ENCODE measurements at regions not wholly inside any gene's neighbourhood (a gene's known extent, or its start where the extent isn't known, plus 50 kb on each side); places are given as distances from the start of the nearest gene placed in this dataset.

GRCh38 chr2:101613056-101613704 lies 84.3 kb upstream of the MAP4K4 start:
- H3K9me3 ChIP-seq (ENCODE audit: severe bottlenecking) = no peaks in the 10 kb centered on the region
- no peaks in the 10 kb centered on the region for H3K36me3 ChIP-seq
- TF ChIP-seq CTCF (IDR thresholded peaks at IDR 0.05; ENCODE audit: low read depth, low read length) = no peak
- H3K4me3 ChIP-seq (ENCODE audit: low read depth, low read length) = no peak overlapping the region
- peak; percentile 66 for DNase-seq
- H3K27ac ChIP-seq = no peak overlapping the region
- no peaks in the 10 kb centered on the region for H3K27me3 ChIP-seq (ENCODE audit: insufficient read depth, low read depth, severe bottlenecking)

GRCh38 chr2:101612019-101612418 lies 85.5 kb upstream of the MAP4K4 start:
- H3K36me3 ChIP-seq = no peaks in the 10 kb centered on the region
- H3K27me3 ChIP-seq (ENCODE audit: insufficient read depth, low read depth, severe bottlenecking) = no peaks in the 10 kb centered on the region
- no peak overlapping the region for H3K4me3 ChIP-seq (ENCODE audit: low read depth, low read length)
- no peak for DNase-seq
- no peak for TF ChIP-seq CTCF (IDR thresholded peaks at IDR 0.05; ENCODE audit: low read depth, low read length)
- H3K27ac ChIP-seq = no peak overlapping the region
- H3K9me3 ChIP-seq (ENCODE audit: severe bottlenecking) = no peaks in the 10 kb centered on the region

GRCh38 chr2:101610750-101611315 lies 86.7 kb upstream of the MAP4K4 start:
- H3K27ac ChIP-seq = no peak overlapping the region
- DNase-seq = no peak
- no peaks in the 10 kb centered on the region for H3K27me3 ChIP-seq (ENCODE audit: insufficient read depth, low read depth, severe bottlenecking)
- no peaks in the 10 kb centered on the region for H3K9me3 ChIP-seq (ENCODE audit: severe bottlenecking)
- no peak for TF ChIP-seq CTCF (IDR thresholded peaks at IDR 0.05; ENCODE audit: low read depth, low read length)
- no peaks in the 10 kb centered on the region for H3K36me3 ChIP-seq
- H3K4me3 ChIP-seq (ENCODE audit: low read depth, low read length) = no peak overlapping the region

GRCh38 chr2:101609433-101609832 lies 88.1 kb upstream of the MAP4K4 start:
- TF ChIP-seq CTCF (IDR thresholded peaks at IDR 0.05; ENCODE audit: low read depth, low read length) = no peak
- Histone ChIP-seq H3K9me3 (ENCODE audit: severe bottlenecking) (no peaks in the 10 kb centered on the region), H3K4me3 (ENCODE audit: low read depth, low read length) (no peak overlapping the region), H3K36me3 (no peaks in the 10 kb centered on the region), H3K27ac (no peak overlapping the region), H3K27me3 (ENCODE audit: insufficient read depth, low read depth, severe bottlenecking) (no peaks in the 10 kb centered on the region)
- no peak for DNase-seq

- Histone ChIP-seq H3K9me3 (ENCODE audit: severe bottlenecking) (no peaks in the 10 kb centered on the region), H3K27ac (no peak overlapping the region), H3K27me3 (ENCODE audit: insufficient read depth, low read depth, severe bottlenecking) (no peaks in the 10 kb centered on the region), H3K36me3 (no peaks in the 10 kb centered on the region), H3K4me3 (ENCODE audit: low read depth, low read length) (no peak overlapping the region)
- no peak for DNase-seq
- TF ChIP-seq CTCF (IDR thresholded peaks at IDR 0.05; ENCODE audit: low read depth, low read length) = no peak
Observed at GRCh38 chr2:101608408-101609310, 88.8 kb upstream of the MAP4K4 start.
